ENCODE measurements at regions not wholly inside any gene's neighbourhood (a gene's known extent, or its start where the extent isn't known, plus 50 kb on each side); places are given as distances from the start of the nearest gene placed in this dataset.
"Not testable (repeated sequence)": the region's sequence is repeated elsewhere in the genome, so short reads cannot be mapped to it uniquely, and the experiment has no call there.

DNA sequence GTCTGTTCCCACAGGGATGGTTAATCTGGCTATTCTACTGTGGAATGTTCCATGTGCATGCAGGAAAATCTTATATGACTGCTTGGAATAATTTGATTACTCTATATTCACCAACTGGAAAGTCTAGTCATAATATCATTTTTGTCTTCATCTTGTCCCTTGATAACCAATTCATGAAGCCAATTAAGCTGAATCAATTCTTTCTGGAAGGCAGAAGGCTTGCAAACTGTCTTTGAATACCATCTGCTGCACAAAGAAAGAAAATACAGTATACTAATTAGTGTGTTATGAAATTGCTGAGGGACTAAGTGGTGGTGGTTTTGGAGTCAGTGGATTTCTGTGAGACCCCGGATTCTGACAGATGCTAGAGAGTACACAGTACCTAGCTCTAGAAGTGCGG, 546.5 kb upstream of the MIS18BP1 start:
- H3K4me1 ChIP-seq (ENCODE audit: control insufficient read depth, insufficient read depth, low read length): no peaks in the 10 kb centered on the region
- WGBS, 2 experiments: 98 to 100% methylated on average over 2 of the region's 2 CpGs

DNA sequence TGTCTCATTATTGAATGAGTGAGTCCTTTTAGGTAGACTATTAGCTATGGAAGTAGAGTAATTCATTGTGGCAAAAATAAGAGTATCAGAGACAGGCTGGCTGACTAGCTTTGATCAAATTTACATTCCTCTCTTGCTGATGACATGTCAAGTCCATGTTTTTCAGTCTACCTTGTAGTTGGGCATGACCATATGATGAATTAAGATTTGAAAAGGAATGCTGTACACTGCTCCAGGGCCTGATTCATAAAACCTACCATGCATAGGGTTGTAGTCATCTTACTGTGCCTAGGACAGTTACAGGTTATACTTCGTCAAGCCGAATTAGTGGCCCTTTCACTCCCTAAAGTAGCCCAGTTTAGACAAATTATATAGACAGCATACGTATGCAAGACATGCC, 545.7 kb upstream of the MIS18BP1 start:
- no peaks in the 10 kb centered on the region for H3K27me3 ChIP-seq (ENCODE audit: control insufficient read depth, insufficient read depth, low read length, poor library complexity, severe bottlenecking)
- H3K4me3 ChIP-seq (ENCODE audit: insufficient read depth, low read depth, low read length): no peak overlapping the region
- H3K4me1 ChIP-seq (ENCODE audit: control insufficient read depth, insufficient read depth, low read length): no peaks in the 10 kb centered on the region
- WGBS, 2 experiments: 90 to 94% methylated on average over 3 of the region's 3 CpGs
- H3K36me3 ChIP-seq (ENCODE audit: control insufficient read depth, insufficient read depth, low read length): no peaks in the 10 kb centered on the region
- H3K9me3 ChIP-seq (ENCODE audit: control insufficient read depth, low read length): no peaks in the 10 kb centered on the region
- H3K27ac ChIP-seq (ENCODE audit: insufficient read depth, low read depth, low read length, poor library complexity, severe bottlenecking): no peak overlapping the region

More for the DNA sequence above, 546.5 kb upstream of the MIS18BP1 start:
- no peak overlapping the region for H3K4me3 ChIP-seq (ENCODE audit: insufficient read depth, low read depth, low read length)
- H3K27me3 ChIP-seq (ENCODE audit: control insufficient read depth, insufficient read depth, low read length, poor library complexity, severe bottlenecking): no peaks in the 10 kb centered on the region
- no peaks in the 10 kb centered on the region for H3K9me3 ChIP-seq (ENCODE audit: control insufficient read depth, low read length)
- no peak overlapping the region for H3K27ac ChIP-seq (ENCODE audit: insufficient read depth, low read depth, low read length, poor library complexity, severe bottlenecking)
- H3K36me3 ChIP-seq (ENCODE audit: control insufficient read depth, insufficient read depth, low read length): no peaks in the 10 kb centered on the region

GRCh38 chr14:45796006-45796405, 543.0 kb upstream of the MIS18BP1 start:
- H3K27me3 ChIP-seq (ENCODE audit: control insufficient read depth, insufficient read depth, low read length, poor library complexity, severe bottlenecking); H3K4me1 ChIP-seq (ENCODE audit: control insufficient read depth, insufficient read depth, low read length); H3K9me3 ChIP-seq (ENCODE audit: control insufficient read depth, low read length); H3K4me3 ChIP-seq (ENCODE audit: insufficient read depth, low read depth, low read length); H3K36me3 ChIP-seq (ENCODE audit: control insufficient read depth, insufficient read depth, low read length); H3K27ac ChIP-seq (ENCODE audit: insufficient read depth, low read depth, low read length, poor library complexity, severe bottlenecking): not testable (repeated sequence)
- WGBS, 2 experiments: 70 to 76% methylated on average over 8 of the region's 8 CpGs

- no peak overlapping the region for H3K27ac ChIP-seq (ENCODE audit: insufficient read depth, low read depth, low read length, poor library complexity, severe bottlenecking)
- no peaks in the 10 kb centered on the region for H3K4me1 ChIP-seq (ENCODE audit: control insufficient read depth, insufficient read depth, low read length)
- no peaks in the 10 kb centered on the region for H3K9me3 ChIP-seq (ENCODE audit: control insufficient read depth, low read length)
- H3K36me3 ChIP-seq (ENCODE audit: control insufficient read depth, insufficient read depth, low read length): no peaks in the 10 kb centered on the region
- 90 to 98% methylated on average over 4 of the region's 4 CpGs for WGBS, 2 experiments
- no peak overlapping the region for H3K4me3 ChIP-seq (ENCODE audit: insufficient read depth, low read depth, low read length)
- H3K27me3 ChIP-seq (ENCODE audit: control insufficient read depth, insufficient read depth, low read length, poor library complexity, severe bottlenecking): no peaks in the 10 kb centered on the region
These were observed 540.1 kb upstream of the MIS18BP1 start for GRCh38 chr14:45793081-45793480.

DNA sequence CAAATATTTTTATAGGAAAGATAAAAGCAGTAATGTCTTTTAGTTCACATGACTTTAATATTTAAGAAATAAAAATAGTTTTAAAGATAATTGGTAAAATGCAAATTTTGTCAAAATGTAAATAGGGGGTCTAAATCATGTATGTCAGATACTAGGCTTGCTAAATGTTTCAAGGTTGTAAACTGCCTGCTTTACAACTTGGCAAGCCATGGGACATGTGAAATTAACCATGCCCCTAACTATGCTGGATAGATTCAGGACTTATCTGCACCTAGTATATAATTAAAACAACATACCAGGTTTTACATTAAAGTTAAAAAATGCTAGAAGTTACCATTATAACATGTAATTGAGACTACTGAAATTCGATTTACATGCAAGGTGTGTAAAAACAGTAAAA, 537.3 kb upstream of the MIS18BP1 start:
- no peaks in the 10 kb centered on the region for H3K27me3 ChIP-seq (ENCODE audit: control insufficient read depth, insufficient read depth, low read length, poor library complexity, severe bottlenecking)
- H3K9me3 ChIP-seq (ENCODE audit: control insufficient read depth, low read length): peaks cover 3% of the 10 kb centered on the region
- H3K36me3 ChIP-seq (ENCODE audit: control insufficient read depth, insufficient read depth, low read length): no peaks in the 10 kb centered on the region
- no peak overlapping the region for H3K4me3 ChIP-seq (ENCODE audit: insufficient read depth, low read depth, low read length)
- no peak overlapping the region for H3K27ac ChIP-seq (ENCODE audit: insufficient read depth, low read depth, low read length, poor library complexity, severe bottlenecking)
- H3K4me1 ChIP-seq (ENCODE audit: control insufficient read depth, insufficient read depth, low read length): no peaks in the 10 kb centered on the region
- 100% methylated on average over 1 of the region's 1 CpG; no CpG with 5 or more reads in 1 of the 2 experiments for WGBS, 2 experiments

GRCh38 chr14:45787167-45787566, 534.2 kb upstream of the MIS18BP1 start:
- Histone ChIP-seq H3K4me3 (ENCODE audit: insufficient read depth, low read depth, low read length) (no peak overlapping the region), H3K27ac (ENCODE audit: insufficient read depth, low read depth, low read length, poor library complexity, severe bottlenecking) (no peak overlapping the region), H3K27me3 (ENCODE audit: control insufficient read depth, insufficient read depth, low read length, poor library complexity, severe bottlenecking) (no peaks in the 10 kb centered on the region), H3K4me1 (ENCODE audit: control insufficient read depth, insufficient read depth, low read length) (no peaks in the 10 kb centered on the region), H3K9me3 (ENCODE audit: control insufficient read depth, low read length) (peaks cover 5% of the 10 kb centered on the region), H3K36me3 (ENCODE audit: control insufficient read depth, insufficient read depth, low read length) (no peaks in the 10 kb centered on the region)
- 87 to 94% methylated on average over 2 of the region's 2 CpGs for WGBS, 2 experiments

- peaks cover 5% of the 10 kb centered on the region for H3K9me3 ChIP-seq (ENCODE audit: control insufficient read depth, low read length)
- H3K4me3 ChIP-seq (ENCODE audit: insufficient read depth, low read depth, low read length): no peak overlapping the region
- H3K27me3 ChIP-seq (ENCODE audit: control insufficient read depth, insufficient read depth, low read length, poor library complexity, severe bottlenecking): no peaks in the 10 kb centered on the region
- H3K27ac ChIP-seq (ENCODE audit: insufficient read depth, low read depth, low read length, poor library complexity, severe bottlenecking): no peak overlapping the region
- WGBS, 2 experiments: 82 to 100% methylated on average over 1 of the region's 1 CpG
- no peaks in the 10 kb centered on the region for H3K4me1 ChIP-seq (ENCODE audit: control insufficient read depth, insufficient read depth, low read length)
- H3K36me3 ChIP-seq (ENCODE audit: control insufficient read depth, insufficient read depth, low read length): no peaks in the 10 kb centered on the region
These were observed 533.3 kb upstream of the MIS18BP1 start for GRCh38 chr14:45786266-45786665.

DNA sequence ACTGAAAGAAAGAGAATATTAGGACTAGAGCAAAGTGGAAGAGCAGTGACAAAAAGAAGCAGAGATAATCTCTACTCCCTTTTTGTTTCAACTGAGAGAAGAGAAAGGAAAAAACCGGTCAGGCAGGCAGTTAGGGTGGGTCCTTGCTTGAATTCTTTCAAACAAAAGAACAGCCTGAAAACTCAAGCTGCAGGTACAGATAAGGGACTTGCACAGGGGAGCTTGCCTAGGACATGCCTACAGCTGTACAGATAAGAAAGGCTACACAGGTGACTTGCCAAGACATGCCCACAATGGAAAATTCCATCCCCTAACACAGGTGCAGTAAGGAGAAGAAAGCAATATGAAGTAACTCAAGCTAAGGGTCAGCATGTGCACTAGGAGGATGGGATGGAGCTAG, 532.2 kb upstream of the MIS18BP1 start:
- no peaks in the 10 kb centered on the region for H3K4me1 ChIP-seq (ENCODE audit: control insufficient read depth, insufficient read depth, low read length)
- 81 to 85% methylated on average over 1 of the region's 1 CpG for WGBS, 2 experiments
- H3K9me3 ChIP-seq (ENCODE audit: control insufficient read depth, low read length): peaks cover 5% of the 10 kb centered on the region
- H3K27me3 ChIP-seq (ENCODE audit: control insufficient read depth, insufficient read depth, low read length, poor library complexity, severe bottlenecking): no peaks in the 10 kb centered on the region
- H3K4me3 ChIP-seq (ENCODE audit: insufficient read depth, low read depth, low read length): no peak overlapping the region
- no peaks in the 10 kb centered on the region for H3K36me3 ChIP-seq (ENCODE audit: control insufficient read depth, insufficient read depth, low read length)
- no peak overlapping the region for H3K27ac ChIP-seq (ENCODE audit: insufficient read depth, low read depth, low read length, poor library complexity, severe bottlenecking)

- Histone ChIP-seq H3K27me3 (ENCODE audit: control insufficient read depth, insufficient read depth, low read length, poor library complexity, severe bottlenecking) (no peaks in the 10 kb centered on the region), H3K9me3 (ENCODE audit: control insufficient read depth, low read length) (no peaks in the 10 kb centered on the region), H3K36me3 (ENCODE audit: control insufficient read depth, insufficient read depth, low read length) (no peaks in the 10 kb centered on the region), H3K4me1 (ENCODE audit: control insufficient read depth, insufficient read depth, low read length) (no peaks in the 10 kb centered on the region), H3K4me3 (ENCODE audit: insufficient read depth, low read depth, low read length) (no peak overlapping the region), H3K27ac (ENCODE audit: insufficient read depth, low read depth, low read length, poor library complexity, severe bottlenecking) (no peak overlapping the region)
- WGBS, 2 experiments: 100% methylated on average over 2 of the region's 2 CpGs
These were observed 513.2 kb upstream of the MIS18BP1 start for GRCh38 chr14:45766247-45766646.

- 93 to 95% methylated on average over 4 of the region's 4 CpGs for WGBS, 2 experiments
- no peaks in the 10 kb centered on the region for H3K27me3 ChIP-seq (ENCODE audit: control insufficient read depth, insufficient read depth, low read length, poor library complexity, severe bottlenecking)
- H3K36me3 ChIP-seq (ENCODE audit: control insufficient read depth, insufficient read depth, low read length): no peaks in the 10 kb centered on the region
- no peaks in the 10 kb centered on the region for H3K9me3 ChIP-seq (ENCODE audit: control insufficient read depth, low read length)
- H3K27ac ChIP-seq (ENCODE audit: insufficient read depth, low read depth, low read length, poor library complexity, severe bottlenecking): no peak overlapping the region
- H3K4me1 ChIP-seq (ENCODE audit: control insufficient read depth, insufficient read depth, low read length): no peaks in the 10 kb centered on the region
- H3K4me3 ChIP-seq (ENCODE audit: insufficient read depth, low read depth, low read length): no peak overlapping the region
These were observed 504.7 kb upstream of the MIS18BP1 start for GRCh38 chr14:45757655-45758054.

GRCh38 chr14:45756412-45756811, 503.4 kb upstream of the MIS18BP1 start:
- H3K27ac ChIP-seq (ENCODE audit: insufficient read depth, low read depth, low read length, poor library complexity, severe bottlenecking); H3K4me3 ChIP-seq (ENCODE audit: insufficient read depth, low read depth, low read length); H3K4me1 ChIP-seq (ENCODE audit: control insufficient read depth, insufficient read depth, low read length); H3K9me3 ChIP-seq (ENCODE audit: control insufficient read depth, low read length); H3K27me3 ChIP-seq (ENCODE audit: control insufficient read depth, insufficient read depth, low read length, poor library complexity, severe bottlenecking); H3K36me3 ChIP-seq (ENCODE audit: control insufficient read depth, insufficient read depth, low read length): not testable (repeated sequence)
- WGBS, 2 experiments: 88 to 93% methylated on average over 2 of the region's 2 CpGs
